ENCODE measurements at regions not wholly inside any gene's neighbourhood (a gene's known extent, or its start where the extent isn't known, plus 50 kb on each side); places are given as distances from the start of the nearest gene placed in this dataset.

GRCh38 chr12:59839514-59839913, 243.7 kb downstream of the SLC16A7 start:
- no peak for DNase-seq (ENCODE audit: low spot score)

DNA sequence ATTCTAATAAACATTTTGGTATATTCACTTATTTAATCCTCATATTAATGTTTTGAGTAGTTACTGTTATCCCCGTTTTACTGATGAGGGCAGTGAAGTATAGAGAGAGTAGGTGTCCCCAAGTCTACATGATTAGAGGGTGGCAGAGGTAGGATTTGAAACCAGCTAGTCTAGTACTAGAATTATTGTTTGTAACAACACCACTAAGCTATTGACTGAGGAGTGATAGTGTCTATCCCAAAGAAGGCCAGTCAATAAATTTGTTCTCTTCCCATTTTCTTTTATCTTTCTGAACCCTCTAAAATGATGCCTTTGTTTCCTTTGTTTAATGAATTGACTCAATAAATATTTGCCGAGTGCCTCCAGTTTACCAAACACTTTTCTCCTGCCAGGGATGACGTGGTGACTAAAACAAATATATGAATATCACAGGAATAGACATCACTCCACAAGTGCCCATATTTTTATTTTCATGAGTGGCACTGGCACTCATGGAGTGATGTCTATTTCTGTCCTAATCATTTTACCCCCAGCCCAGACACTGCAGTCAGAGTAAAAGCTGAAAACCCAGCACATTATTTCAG, 247.5 kb downstream of the SLC16A7 start:
- no peak for DNase-seq (ENCODE audit: low spot score)

GRCh38 chr12:59844750-59845149, 248.9 kb downstream of the SLC16A7 start:
- no peak for DNase-seq (ENCODE audit: low spot score)

- no peak for DNase-seq (ENCODE audit: low spot score)
Observed at GRCh38 chr12:59845293-59845692, 249.5 kb downstream of the SLC16A7 start.

DNA sequence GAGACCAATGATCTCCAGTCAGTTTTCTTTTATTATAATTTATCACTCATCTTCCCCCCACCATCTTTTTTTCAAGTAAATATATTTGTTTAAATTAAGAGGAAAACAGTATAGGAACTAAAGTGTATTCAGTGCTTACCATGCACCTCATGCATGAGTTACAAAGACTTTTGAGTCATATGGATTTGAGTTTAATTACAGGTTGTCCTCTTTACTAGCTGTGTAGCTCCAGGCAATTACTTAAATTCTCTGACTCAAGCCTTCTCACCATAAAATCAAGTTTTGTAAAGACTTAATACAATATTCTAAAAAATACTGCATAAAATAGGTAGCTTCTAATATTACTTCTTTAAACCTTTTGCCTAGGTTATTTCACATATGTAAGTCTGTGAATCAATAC, 251.3 kb downstream of the SLC16A7 start:
- no peak for DNase-seq (ENCODE audit: low spot score)

- DNase-seq (ENCODE audit: low spot score) = no peak
Observed at GRCh38 chr12:59850268-59850667, 254.4 kb downstream of the SLC16A7 start.

DNA sequence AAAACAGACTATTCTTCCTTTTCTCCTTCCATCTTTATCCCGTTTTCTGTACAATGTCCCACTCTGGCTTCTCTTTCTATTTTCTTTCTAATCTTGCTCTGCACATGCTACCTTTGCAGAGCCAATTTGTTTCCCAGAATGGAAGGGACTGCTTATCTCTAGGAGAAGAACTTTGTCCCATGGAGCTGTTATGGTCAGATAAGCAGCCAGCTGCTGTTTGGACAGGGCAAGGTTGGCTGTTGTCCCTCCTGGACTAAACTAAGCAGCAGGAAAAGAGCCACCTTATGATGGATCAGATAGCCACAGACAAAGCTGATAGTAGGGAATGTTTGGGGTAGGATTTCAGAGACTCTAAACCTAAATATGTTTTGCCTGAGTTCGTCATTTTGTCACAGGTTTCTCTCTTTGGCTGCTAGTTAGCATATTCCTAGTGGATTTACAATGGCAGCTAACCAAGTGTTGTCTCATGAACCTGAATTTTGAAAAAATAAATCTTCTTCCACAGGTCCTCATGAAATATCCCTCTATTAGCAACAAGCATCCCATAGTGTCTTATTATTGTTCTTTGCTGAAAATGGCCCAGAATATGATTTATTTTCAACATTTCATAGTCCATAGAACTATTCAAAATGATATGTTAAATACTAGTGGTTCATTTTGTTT, 262.8 kb downstream of the SLC16A7 start:
- no peak for DNase-seq (ENCODE audit: low spot score)

GRCh38 chr12:59859171-59859510, 263.3 kb downstream of the SLC16A7 start:
- no peak for DNase-seq (ENCODE audit: low spot score)

- no peak for DNase-seq (ENCODE audit: low spot score)
Observed at GRCh38 chr12:59861635-59862034, 265.8 kb downstream of the SLC16A7 start.

GRCh38 chr12:59867055-59867454, 271.2 kb downstream of the SLC16A7 start:
- DNase-seq (ENCODE audit: low spot score) = no peak

- no peak for DNase-seq (ENCODE audit: low spot score)
Observed at GRCh38 chr12:59867689-59868088, 271.9 kb downstream of the SLC16A7 start.

GRCh38 chr12:59871779-59872178, 275.9 kb downstream of the SLC16A7 start:
- no peak for DNase-seq (ENCODE audit: low spot score)

GRCh38 chr12:59873136-59873535, 277.3 kb downstream of the SLC16A7 start:
- DNase-seq (ENCODE audit: low spot score) = peak; percentile 11

DNA sequence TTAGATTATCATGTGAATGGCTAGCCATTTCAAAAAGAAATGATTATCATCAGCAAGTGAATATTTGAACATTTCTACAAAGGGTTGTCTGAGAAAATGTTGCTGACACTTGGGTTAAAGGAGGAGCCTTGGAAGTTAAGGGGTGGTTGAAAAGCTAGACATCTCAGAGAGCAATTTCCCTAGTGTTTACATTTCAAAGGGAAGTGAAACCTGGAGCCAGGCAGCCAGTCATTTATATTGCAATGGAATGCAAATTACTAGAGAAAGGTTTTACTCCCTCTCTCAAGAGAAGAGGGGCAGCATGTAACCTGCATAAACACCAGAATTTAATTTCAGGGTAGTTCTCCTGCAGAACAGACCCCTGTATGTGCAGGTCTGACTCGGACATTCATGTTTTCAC, 279.0 kb downstream of the SLC16A7 start:
- no peak for DNase-seq (ENCODE audit: low spot score)

DNA sequence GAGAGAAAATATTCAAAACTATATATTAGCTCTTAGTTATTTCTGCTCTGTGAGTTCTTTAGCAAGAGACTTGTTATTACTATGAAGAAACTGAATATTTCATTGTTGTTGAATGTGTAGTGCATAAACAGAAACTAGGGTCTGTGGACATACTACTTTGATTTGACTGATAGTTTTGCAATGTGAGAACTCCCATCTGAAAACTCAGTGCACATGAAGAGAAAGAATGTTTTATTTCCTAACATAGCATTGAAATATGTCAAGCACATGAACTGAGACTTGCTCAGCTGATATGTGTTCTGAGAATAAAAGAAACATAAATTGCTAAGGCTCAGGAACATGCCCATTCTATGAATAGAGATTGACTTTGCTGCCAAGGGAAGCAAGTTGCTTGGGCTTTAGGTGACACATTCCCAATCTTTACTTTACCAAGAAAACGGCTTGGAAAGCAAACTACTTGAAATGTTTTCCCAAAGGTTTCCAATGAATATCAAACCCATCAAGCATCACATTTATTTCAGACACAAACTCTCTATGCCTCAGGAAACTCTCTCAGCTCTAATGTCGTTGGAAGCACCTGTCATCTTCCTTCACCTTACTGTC, 290.4 kb downstream of the SLC16A7 start:
- DNase-seq (ENCODE audit: low spot score) = no peak

GRCh38 chr12:59887178-59887577, 291.3 kb downstream of the SLC16A7 start:
- DNase-seq (ENCODE audit: low spot score) = no peak

DNA sequence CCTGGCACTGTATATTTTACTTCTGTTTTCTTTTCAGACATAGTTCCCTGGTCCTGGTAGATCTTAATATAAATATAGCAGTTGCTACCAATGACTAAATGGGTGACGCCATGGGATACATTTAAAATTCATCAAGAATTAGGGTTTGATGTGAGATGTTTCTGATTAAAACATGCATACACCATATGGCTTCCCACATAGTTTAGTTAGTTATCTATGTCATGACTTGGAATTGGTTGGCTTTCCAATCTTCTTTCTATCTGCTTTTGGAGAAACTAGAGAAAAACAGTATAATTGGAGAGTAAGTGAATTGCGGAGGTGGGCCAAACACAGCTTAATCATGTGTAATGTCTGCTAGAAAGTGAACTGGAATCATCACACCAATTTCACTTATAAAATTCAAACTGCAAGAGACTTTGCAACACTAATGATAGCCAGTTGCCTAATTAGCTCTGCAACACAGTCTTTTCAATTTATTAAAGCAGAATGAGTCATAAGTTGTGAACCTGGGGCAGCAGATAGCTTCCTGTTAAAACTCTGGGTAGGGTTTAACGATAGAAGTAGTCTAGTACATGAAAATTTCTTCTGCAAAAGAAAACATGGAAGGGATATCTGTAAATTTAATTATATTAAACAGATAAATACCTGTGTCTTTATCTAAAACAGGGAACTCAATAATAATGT, 295.2 kb downstream of the SLC16A7 start:
- peak; percentile 16 for DNase-seq (ENCODE audit: low spot score)

- DNase-seq (ENCODE audit: low spot score) = no peak
Observed at GRCh38 chr12:59895166-59895775, 299.4 kb downstream of the SLC16A7 start.

- DNase-seq (ENCODE audit: low spot score) = no peak
Observed at GRCh38 chr12:59904874-59905521, 309.2 kb downstream of the SLC16A7 start.

DNA sequence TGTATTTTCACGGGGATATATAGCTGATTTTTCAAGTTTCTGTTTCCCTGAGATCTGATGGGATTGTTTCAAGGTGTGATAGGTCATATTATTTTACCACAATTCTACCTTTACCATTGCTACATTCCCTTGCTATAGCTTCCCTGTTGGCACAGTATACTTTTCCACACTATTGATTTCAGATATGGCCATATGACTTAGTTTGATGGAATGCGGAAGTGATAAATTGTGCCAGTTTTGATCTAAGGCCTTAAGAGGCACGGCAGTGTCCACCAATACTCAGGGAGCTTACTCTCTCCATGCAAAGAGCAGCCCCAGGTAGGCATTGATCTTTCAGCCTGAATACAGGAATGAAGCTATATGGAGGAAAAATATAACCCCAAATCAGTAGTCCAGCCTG, 315.7 kb downstream of the SLC16A7 start:
- no peak for DNase-seq (ENCODE audit: low spot score)

DNA sequence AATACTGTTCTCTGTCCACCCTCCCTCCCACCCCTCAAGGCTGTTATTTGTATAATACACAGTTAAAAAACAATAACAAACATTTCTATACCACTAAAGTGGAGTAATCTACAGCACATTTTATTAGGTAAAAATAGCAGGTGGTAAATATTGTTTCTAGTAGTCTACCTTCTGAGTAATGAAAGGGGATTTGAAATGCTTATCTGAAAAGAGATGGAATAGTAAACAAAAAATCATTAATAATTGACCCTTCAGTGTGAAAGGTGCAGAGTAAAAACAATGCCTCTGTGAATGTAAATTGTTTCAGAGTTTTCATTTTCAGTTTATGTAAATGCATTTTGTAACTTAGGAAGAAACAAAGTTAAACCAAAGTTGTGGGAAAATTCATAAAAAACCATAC, 321.2 kb downstream of the SLC16A7 start:
- no peak for DNase-seq (ENCODE audit: low spot score)

- DNase-seq (ENCODE audit: low spot score) = no peak
Observed at GRCh38 chr12:59927032-59927431, 331.2 kb downstream of the SLC16A7 start.

Measured in A172 (cell line).